ENCODE measurements at regions not wholly inside any gene's neighbourhood (a gene's known extent, or its start where the extent isn't known, plus 50 kb on each side); places are given as distances from the start of the nearest gene placed in this dataset.
"Not testable (repeated sequence)": the region's sequence is repeated elsewhere in the genome, so short reads cannot be mapped to it uniquely, and the experiment has no call there.

DNA sequence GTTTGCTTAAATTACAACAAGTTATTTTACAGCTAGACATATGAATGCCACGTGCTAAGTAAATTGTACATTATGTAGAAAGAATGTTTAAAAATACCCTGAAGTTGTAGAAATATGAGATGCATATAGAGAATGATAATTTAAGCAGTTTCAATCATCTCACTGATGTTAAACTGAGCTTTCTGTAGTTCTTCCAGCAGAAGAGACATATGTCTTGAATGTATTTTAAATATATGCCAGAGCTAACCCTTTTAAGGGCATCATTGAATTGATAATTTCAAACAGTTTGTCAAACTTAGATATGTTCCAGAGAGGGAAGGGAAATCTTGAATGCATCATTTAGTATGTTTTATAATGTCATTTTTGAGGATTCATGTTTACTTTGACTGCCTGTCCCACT, 255.2 kb downstream of the MDFIC start:
- Mint-ChIP-seq H3K9me3 (no peaks in the 10 kb centered on the region), H3K4me1 (peaks cover 6 to 9% (median 9%) of the 10 kb centered on the region in 3 donors), H3K36me3 (peaks cover 0 to 4% (median 3%) of the 10 kb centered on the region in 3 donors), H3K4me3 (no peak overlapping the region), H3K27ac (no peak overlapping the region), H3K27me3 (peaks cover 3 to 16% of the 10 kb centered on the region in 2 donors)
- POLR2A ChIA-PET, result no interaction called here
- Histone ChIP-seq H3K27me3 (ENCODE audit: insufficient read depth, low read length, poor library complexity, severe bottlenecking) (no peaks in the 10 kb centered on the region), H3K9me3 (ENCODE audit: low read length) (no peaks in the 10 kb centered on the region), H3K4me1 (ENCODE audit: insufficient read depth, low read length) (no peaks in the 10 kb centered on the region), H3K36me3 (ENCODE audit: insufficient read depth, low read length) (no peaks in the 10 kb centered on the region), H3K27ac (ENCODE audit: low read depth, low read length) (no peak overlapping the region), H3K4me3 (ENCODE audit: low read length) (no peak overlapping the region)
- DNase-seq, result no peak
- CTCF ChIA-PET, result no interaction called here

- H3K27me3 ChIP-seq (ENCODE audit: insufficient read depth, low read length, poor library complexity, severe bottlenecking); H3K4me3 ChIP-seq (ENCODE audit: low read length); POLR2A ChIA-PET; H3K36me3 Mint-ChIP-seq; DNase-seq; H3K27ac ChIP-seq (ENCODE audit: low read depth, low read length); H3K9me3 ChIP-seq (ENCODE audit: low read length); CTCF ChIA-PET; H3K4me1 Mint-ChIP-seq; H3K36me3 ChIP-seq (ENCODE audit: insufficient read depth, low read length); H3K9me3 Mint-ChIP-seq; H3K4me1 ChIP-seq (ENCODE audit: insufficient read depth, low read length); H3K4me3 Mint-ChIP-seq: not testable (repeated sequence)
- peak overlapping the region in 1 of 8 donors; percentile 60 for H3K27ac Mint-ChIP-seq
- peaks cover 3 to 14% of the 10 kb centered on the region in 2 donors for H3K27me3 Mint-ChIP-seq
Observed at GRCh38 chr7:115172397-115172796, 250.5 kb downstream of the MDFIC start.

DNA sequence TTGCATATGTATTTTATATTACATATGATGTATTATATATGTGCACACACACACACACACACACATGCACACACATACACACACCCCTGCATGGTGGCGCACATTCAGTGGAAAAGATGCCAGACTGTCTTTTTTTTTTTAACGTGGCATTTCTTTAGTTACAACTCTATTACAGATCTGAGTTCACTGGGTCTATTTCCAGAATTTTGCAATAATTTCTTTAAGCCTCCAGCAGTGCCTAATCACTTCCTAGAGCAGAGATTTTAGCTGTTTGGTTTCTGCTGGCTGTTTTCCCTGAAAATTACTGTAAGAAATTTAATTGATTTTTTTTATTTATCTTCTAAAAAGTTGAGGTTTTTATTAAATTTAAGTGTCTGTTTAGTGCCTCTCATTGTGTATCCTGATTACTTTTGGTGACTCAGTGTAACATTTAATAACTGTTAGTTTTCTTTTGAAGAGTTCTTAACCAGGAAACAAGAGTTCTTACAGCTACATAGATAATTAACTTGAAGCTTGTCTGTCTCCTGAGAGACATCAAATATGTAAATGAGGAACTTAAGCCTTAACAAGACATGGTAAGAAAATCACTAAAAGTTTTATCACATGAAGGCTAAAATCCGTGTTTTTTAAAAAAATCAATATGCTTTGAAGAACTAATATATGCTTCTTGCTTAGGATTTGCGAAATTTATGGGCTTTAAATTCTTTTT, 232.0 kb downstream of the MDFIC start:
- Histone ChIP-seq H3K4me1 (ENCODE audit: insufficient read depth, low read length) (no peaks in the 10 kb centered on the region), H3K4me3 (ENCODE audit: low read length) (no peak overlapping the region), H3K9me3 (ENCODE audit: low read length) (no peaks in the 10 kb centered on the region), H3K27ac (ENCODE audit: low read depth, low read length) (no peak overlapping the region), H3K27me3 (ENCODE audit: insufficient read depth, low read length, poor library complexity, severe bottlenecking) (no peaks in the 10 kb centered on the region), H3K36me3 (ENCODE audit: insufficient read depth, low read length) (no peaks in the 10 kb centered on the region)
- Mint-ChIP-seq H3K36me3 (no peaks in the 10 kb centered on the region), H3K9me3 (no peaks in the 10 kb centered on the region), H3K27ac (no peak overlapping the region), H3K4me3 (no peak overlapping the region), H3K4me1 (peaks cover 0 to 5% (median 0%) of the 10 kb centered on the region in 3 donors), H3K27me3 (peaks cover 0 to 1% of the 10 kb centered on the region in 2 donors)
- POLR2A ChIA-PET, result no interaction called here
- DNase-seq, result no peak
- CTCF ChIA-PET, result interaction anchor here (1.2 kb wide), 1 partner anchor 11 kb away, joined by 3 read pairs; no protein-coding TSS in a partner anchor

- Mint-ChIP-seq H3K4me3 (no peak overlapping the region), H3K27me3 (peaks cover 0 to 1% of the 10 kb centered on the region in 2 donors), H3K4me1 (peaks cover 0 to 5% (median 0%) of the 10 kb centered on the region in 3 donors), H3K9me3 (no peaks in the 10 kb centered on the region), H3K36me3 (no peaks in the 10 kb centered on the region), H3K27ac (no peak overlapping the region)
- Histone ChIP-seq H3K9me3 (ENCODE audit: low read length) (no peaks in the 10 kb centered on the region), H3K36me3 (ENCODE audit: insufficient read depth, low read length) (no peaks in the 10 kb centered on the region), H3K27ac (ENCODE audit: low read depth, low read length) (no peak overlapping the region), H3K4me1 (ENCODE audit: insufficient read depth, low read length) (no peaks in the 10 kb centered on the region), H3K4me3 (ENCODE audit: low read length) (no peak overlapping the region), H3K27me3 (ENCODE audit: insufficient read depth, low read length, poor library complexity, severe bottlenecking) (no peaks in the 10 kb centered on the region)
- POLR2A ChIA-PET, result no interaction called here
- CTCF ChIA-PET, result interaction anchor here (1.2 kb wide), 1 partner anchor 11 kb away, joined by 3 read pairs; no protein-coding TSS in a partner anchor
- no peak for DNase-seq
Observed at GRCh38 chr7:115153176-115153575, 231.3 kb downstream of the MDFIC start.

- Histone ChIP-seq H3K4me3 (ENCODE audit: low read length) (no peak overlapping the region), H3K36me3 (ENCODE audit: insufficient read depth, low read length) (no peaks in the 10 kb centered on the region), H3K9me3 (ENCODE audit: low read length) (no peaks in the 10 kb centered on the region), H3K27ac (ENCODE audit: low read depth, low read length) (no peak overlapping the region), H3K27me3 (ENCODE audit: insufficient read depth, low read length, poor library complexity, severe bottlenecking) (no peaks in the 10 kb centered on the region), H3K4me1 (ENCODE audit: insufficient read depth, low read length) (no peaks in the 10 kb centered on the region)
- CTCF ChIA-PET, result no interaction called here
- no peak overlapping the region for H3K4me3 Mint-ChIP-seq
- no peak for DNase-seq
- POLR2A ChIA-PET, result no interaction called here
- H3K36me3 Mint-ChIP-seq, result peaks cover 0 to under 1% (median 0%) of the 10 kb centered on the region in 3 donors
- no peaks in the 10 kb centered on the region for H3K27me3 Mint-ChIP-seq
- no peaks in the 10 kb centered on the region for H3K4me1 Mint-ChIP-seq
- no peaks in the 10 kb centered on the region for H3K9me3 Mint-ChIP-seq
- H3K27ac Mint-ChIP-seq, result no peak overlapping the region
Observed at GRCh38 chr7:115146148-115146547, 224.3 kb downstream of the MDFIC start.

DNA sequence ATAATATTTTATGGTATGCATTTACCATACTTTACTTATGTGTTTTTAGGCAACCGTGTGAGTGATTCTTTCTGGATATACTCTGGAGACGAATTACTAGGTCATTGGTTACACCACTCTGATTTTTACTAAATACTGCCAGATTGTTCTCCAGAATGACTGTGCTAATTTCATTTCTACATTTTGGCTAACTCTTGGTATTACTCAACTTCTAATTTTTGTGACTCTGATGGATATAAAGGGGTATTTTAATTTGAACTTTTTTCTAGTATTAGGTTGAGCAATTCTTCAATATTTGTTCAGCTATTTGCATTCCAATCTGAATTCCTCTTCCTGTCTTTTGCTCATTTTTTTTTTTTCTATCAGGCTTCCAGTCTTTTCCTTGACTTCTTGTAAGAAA, 223.6 kb downstream of the MDFIC start:
- Mint-ChIP-seq H3K27ac (no peak overlapping the region), H3K36me3 (peaks cover 0 to 4% (median 0%) of the 10 kb centered on the region in 3 donors), H3K27me3 (no peaks in the 10 kb centered on the region), H3K9me3 (no peaks in the 10 kb centered on the region), H3K4me1 (no peaks in the 10 kb centered on the region), H3K4me3 (no peak overlapping the region)
- ChIA-PET CTCF (no interaction called here), POLR2A (no interaction called here)
- no peaks in the 10 kb centered on the region for H3K27me3 ChIP-seq (ENCODE audit: insufficient read depth, low read length, poor library complexity, severe bottlenecking)
- no peaks in the 10 kb centered on the region for H3K36me3 ChIP-seq (ENCODE audit: insufficient read depth, low read length)
- no peaks in the 10 kb centered on the region for H3K4me1 ChIP-seq (ENCODE audit: insufficient read depth, low read length)
- DNase-seq, result no peak
- no peak overlapping the region for H3K4me3 ChIP-seq (ENCODE audit: low read length)
- H3K9me3 ChIP-seq (ENCODE audit: low read length), result no peaks in the 10 kb centered on the region
- H3K27ac ChIP-seq (ENCODE audit: low read depth, low read length), result no peak overlapping the region

- H3K4me3 Mint-ChIP-seq, result no peak overlapping the region
- H3K4me1 Mint-ChIP-seq, result peaks cover 27 to 40% (median 36%) of the 10 kb centered on the region in 3 donors
- POLR2A ChIA-PET, result no interaction called here
- Histone ChIP-seq H3K9me3 (ENCODE audit: low read length) (no peaks in the 10 kb centered on the region), H3K4me1 (ENCODE audit: insufficient read depth, low read length) (peaks cover 13% of the 10 kb centered on the region), H3K27ac (ENCODE audit: low read depth, low read length) (no peak overlapping the region), H3K27me3 (ENCODE audit: insufficient read depth, low read length, poor library complexity, severe bottlenecking) (no peaks in the 10 kb centered on the region), H3K36me3 (ENCODE audit: insufficient read depth, low read length) (no peaks in the 10 kb centered on the region), H3K4me3 (ENCODE audit: low read length) (no peak overlapping the region)
- no peaks in the 10 kb centered on the region for H3K27me3 Mint-ChIP-seq
- no peak overlapping the region for H3K27ac Mint-ChIP-seq
- no peak for DNase-seq
- H3K36me3 Mint-ChIP-seq, result peaks cover 0 to 13% (median 0%) of the 10 kb centered on the region in 3 donors
- H3K9me3 Mint-ChIP-seq, result peaks cover 0 to 2% (median 0%) of the 10 kb centered on the region in 5 donors
- CTCF ChIA-PET, result no interaction called here
Observed at GRCh38 chr7:115137816-115138215, 215.9 kb downstream of the MDFIC start.

DNA sequence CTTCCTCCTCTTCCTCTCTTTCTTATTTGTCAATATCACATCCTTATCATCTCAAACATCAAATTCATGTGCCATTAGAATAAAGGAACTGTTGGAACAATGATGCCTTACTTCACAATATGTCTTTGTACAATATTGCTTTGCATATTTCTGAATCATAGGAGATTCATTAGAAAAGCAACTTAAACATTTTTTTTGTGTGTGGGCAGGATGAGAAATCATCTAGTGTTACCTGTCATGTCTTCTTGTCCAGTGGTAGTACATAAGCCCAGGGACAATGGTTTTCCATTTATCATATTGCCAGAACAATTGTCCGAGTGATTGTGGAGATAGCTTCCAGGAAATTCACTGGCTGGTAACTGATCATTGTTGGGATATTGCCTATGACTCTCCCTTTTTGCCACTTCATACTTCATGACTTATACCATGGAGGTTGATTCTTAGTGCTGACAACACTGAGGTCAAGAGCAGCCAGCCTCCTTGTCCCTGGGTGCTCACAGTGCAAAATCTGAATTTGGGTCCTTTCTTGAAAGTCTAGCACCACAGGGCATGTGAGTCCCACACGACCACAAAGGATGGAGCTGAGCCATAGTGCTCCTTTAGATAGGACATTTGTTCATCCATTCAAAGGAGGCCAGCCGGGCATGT, 215.0 kb downstream of the MDFIC start:
- Mint-ChIP-seq H3K4me3 (no peak overlapping the region), H3K4me1 (peaks cover 27 to 41% (median 38%) of the 10 kb centered on the region in 3 donors)
- CTCF ChIA-PET, result no interaction called here

More for the DNA sequence above, 215.0 kb downstream of the MDFIC start:
- Histone ChIP-seq H3K9me3 (ENCODE audit: low read length) (no peaks in the 10 kb centered on the region), H3K4me3 (ENCODE audit: low read length) (no peak overlapping the region), H3K36me3 (ENCODE audit: insufficient read depth, low read length) (no peaks in the 10 kb centered on the region), H3K27me3 (ENCODE audit: insufficient read depth, low read length, poor library complexity, severe bottlenecking) (no peaks in the 10 kb centered on the region), H3K27ac (ENCODE audit: low read depth, low read length) (no peak overlapping the region), H3K4me1 (ENCODE audit: insufficient read depth, low read length) (peaks cover 13% of the 10 kb centered on the region)
- H3K27me3 Mint-ChIP-seq, result no peaks in the 10 kb centered on the region
- POLR2A ChIA-PET, result no interaction called here
- H3K9me3 Mint-ChIP-seq, result peaks cover 0 to 2% (median 0%) of the 10 kb centered on the region in 5 donors
- peaks cover 0 to 17% (median 0%) of the 10 kb centered on the region in 3 donors for H3K36me3 Mint-ChIP-seq
- peak overlapping the region in 1 of 8 donors; percentile 8 for H3K27ac Mint-ChIP-seq
- DNase-seq, result no peak

Measured in CD8-positive, alpha-beta memory T cell (primary cell).